ENCODE measurements at regions not wholly inside any gene's neighbourhood (a gene's known extent, or its start where the extent isn't known, plus 50 kb on each side); places are given as distances from the start of the nearest gene placed in this dataset.

- no peak for DNase-seq (ENCODE audit: low spot score)
- intact Hi-C loops (cut with DNase I): no loop called here
- Histone ChIP-seq H3K4me3 (no peak overlapping the region), H3K9me3 (no peaks in the 10 kb centered on the region), H3K27me3 (replicated peaks; ENCODE audit: insufficient read depth) (no peaks in the 10 kb centered on the region), H3K36me3 (no peaks in the 10 kb centered on the region), H3K4me1 (replicated peaks) (no peaks in the 10 kb centered on the region), H3K27ac (no peak overlapping the region)
- WGBS: 42% methylated on average over 11 of the region's 14 CpGs
- TF ChIP-seq, protein P1, sequence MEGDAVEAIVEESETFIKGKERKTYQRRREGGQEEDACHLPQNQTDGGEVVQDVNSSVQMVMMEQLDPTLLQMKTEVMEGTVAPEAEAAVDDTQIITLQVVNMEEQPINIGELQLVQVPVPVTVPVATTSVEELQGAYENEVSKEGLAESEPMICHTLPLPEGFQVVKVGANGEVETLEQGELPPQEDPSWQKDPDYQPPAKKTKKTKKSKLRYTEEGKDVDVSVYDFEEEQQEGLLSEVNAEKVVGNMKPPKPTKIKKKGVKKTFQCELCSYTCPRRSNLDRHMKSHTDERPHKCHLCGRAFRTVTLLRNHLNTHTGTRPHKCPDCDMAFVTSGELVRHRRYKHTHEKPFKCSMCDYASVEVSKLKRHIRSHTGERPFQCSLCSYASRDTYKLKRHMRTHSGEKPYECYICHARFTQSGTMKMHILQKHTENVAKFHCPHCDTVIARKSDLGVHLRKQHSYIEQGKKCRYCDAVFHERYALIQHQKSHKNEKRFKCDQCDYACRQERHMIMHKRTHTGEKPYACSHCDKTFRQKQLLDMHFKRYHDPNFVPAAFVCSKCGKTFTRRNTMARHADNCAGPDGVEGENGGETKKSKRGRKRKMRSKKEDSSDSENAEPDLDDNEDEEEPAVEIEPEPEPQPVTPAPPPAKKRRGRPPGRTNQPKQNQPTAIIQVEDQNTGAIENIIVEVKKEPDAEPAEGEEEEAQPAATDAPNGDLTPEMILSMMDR (IDR thresholded peaks at IDR 0.05): no peak
- no peak for TF ChIP-seq POLR2AphosphoS5 (IDR thresholded peaks at IDR 0.05)
- no peak for TF ChIP-seq POLR2A (IDR thresholded peaks at IDR 0.05)
Measured at GRCh38 chr10:130656187-130656575, 520.0 kb downstream of the GLRX3 start.

GRCh38 chr10:130656582-130657133, 520.5 kb downstream of the GLRX3 start:
- no peak overlapping the region for H3K4me3 ChIP-seq
- no peak for TF ChIP-seq POLR2AphosphoS5 (IDR thresholded peaks at IDR 0.05)
- TF ChIP-seq POLR2A (IDR thresholded peaks at IDR 0.05): no peak
- TF ChIP-seq, protein P1 (IDR thresholded peaks at IDR 0.05): no peak
- H3K27ac ChIP-seq: no peak overlapping the region
- 60% methylated on average over 13 of the region's 15 CpGs for WGBS
- intact Hi-C loops (cut with DNase I): no loop called here
- no peaks in the 10 kb centered on the region for H3K27me3 ChIP-seq (replicated peaks; ENCODE audit: insufficient read depth)
- no peaks in the 10 kb centered on the region for H3K36me3 ChIP-seq
- no peaks in the 10 kb centered on the region for H3K4me1 ChIP-seq (replicated peaks)
- no peak for DNase-seq (ENCODE audit: low spot score)
- H3K9me3 ChIP-seq: no peaks in the 10 kb centered on the region

- Histone ChIP-seq H3K9me3 (no peaks in the 10 kb centered on the region), H3K4me3 (no peak overlapping the region), H3K36me3 (no peaks in the 10 kb centered on the region), H3K27me3 (replicated peaks; ENCODE audit: insufficient read depth) (no peaks in the 10 kb centered on the region), H3K4me1 (replicated peaks) (no peaks in the 10 kb centered on the region), H3K27ac (no peak overlapping the region)
- no peak for TF ChIP-seq POLR2AphosphoS5 (IDR thresholded peaks at IDR 0.05)
- TF ChIP-seq, protein P1 (IDR thresholded peaks at IDR 0.05): no peak
- no peak for TF ChIP-seq POLR2A (IDR thresholded peaks at IDR 0.05)
- WGBS: 70% methylated on average over 9 of the region's 9 CpGs
- intact Hi-C loops (cut with DNase I): no loop called here
- no peak for DNase-seq (ENCODE audit: low spot score)
Measured at GRCh38 chr10:130658687-130659290, 522.6 kb downstream of the GLRX3 start.

DNA sequence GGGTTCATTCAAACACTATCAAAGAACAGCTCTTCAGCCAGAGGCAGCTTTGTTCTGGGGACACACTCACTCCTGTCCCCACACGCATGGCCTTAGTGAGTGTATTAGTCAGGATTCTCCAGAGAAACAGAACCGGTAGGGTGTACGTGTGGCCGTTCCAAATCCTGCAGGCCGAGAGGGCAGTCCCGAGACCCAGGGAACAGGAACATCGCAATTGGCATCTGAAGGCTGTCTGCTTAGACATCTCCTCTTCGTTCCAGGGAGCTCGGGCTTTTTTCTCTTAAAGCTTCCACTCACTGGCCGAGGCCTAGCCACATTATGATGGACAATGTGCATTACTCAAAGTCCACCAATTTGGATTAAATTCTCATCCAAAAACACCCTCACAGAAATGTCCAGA, 523.3 kb downstream of the GLRX3 start:
- Histone ChIP-seq H3K36me3 (no peaks in the 10 kb centered on the region), H3K4me3 (no peak overlapping the region), H3K27ac (no peak overlapping the region), H3K4me1 (replicated peaks) (no peaks in the 10 kb centered on the region), H3K27me3 (replicated peaks; ENCODE audit: insufficient read depth) (no peaks in the 10 kb centered on the region), H3K9me3 (no peaks in the 10 kb centered on the region)
- TF ChIP-seq POLR2A (IDR thresholded peaks at IDR 0.05) (no peak), POLR2AphosphoS5 (IDR thresholded peaks at IDR 0.05) (no peak)
- TF ChIP-seq, protein P1 (IDR thresholded peaks at IDR 0.05): no peak
- no peak for DNase-seq (ENCODE audit: low spot score)
- intact Hi-C loops (cut with DNase I): no loop called here
- WGBS: 84% methylated on average over 10 of the region's 10 CpGs

- H3K4me1 ChIP-seq (replicated peaks): no peaks in the 10 kb centered on the region
- DNase-seq (ENCODE audit: low spot score): no peak
- H3K36me3 ChIP-seq: no peaks in the 10 kb centered on the region
- H3K9me3 ChIP-seq: no peaks in the 10 kb centered on the region
- TF ChIP-seq, protein P1 (IDR thresholded peaks at IDR 0.05): no peak
- no peak for TF ChIP-seq POLR2A (IDR thresholded peaks at IDR 0.05)
- H3K4me3 ChIP-seq: no peak overlapping the region
- intact Hi-C loops (cut with DNase I): no loop called here
- H3K27me3 ChIP-seq (replicated peaks; ENCODE audit: insufficient read depth): no peaks in the 10 kb centered on the region
- H3K27ac ChIP-seq: no peak overlapping the region
- 90% methylated on average over 3 of the region's 3 CpGs for WGBS
Measured at GRCh38 chr10:130660266-130660665, 524.1 kb downstream of the GLRX3 start.
